HL-60 (cell line): ENCODE measurements at regions not wholly inside any gene's neighbourhood (a gene's known extent, or its start where the extent isn't known, plus 50 kb on each side); places are given as distances from the start of the nearest gene placed in this dataset.

ENCODE experiments used
- POLR2AphosphoS5 ChIP-seq: IDR thresholded peaks from 2 replicates; pipeline ENCODE4 v1.6.1; 2012; ENCODE audit warnings: low read depth
- TF ChIP-seq, protein P1 (sequence below): IDR thresholded peaks from one replicate; pipeline ENCODE4 v1.5.1; 2011; ENCODE audit warnings: low read length, control low read depth, inconsistent platforms; ENCODE audit not compliant: insufficient read depth

DNA sequence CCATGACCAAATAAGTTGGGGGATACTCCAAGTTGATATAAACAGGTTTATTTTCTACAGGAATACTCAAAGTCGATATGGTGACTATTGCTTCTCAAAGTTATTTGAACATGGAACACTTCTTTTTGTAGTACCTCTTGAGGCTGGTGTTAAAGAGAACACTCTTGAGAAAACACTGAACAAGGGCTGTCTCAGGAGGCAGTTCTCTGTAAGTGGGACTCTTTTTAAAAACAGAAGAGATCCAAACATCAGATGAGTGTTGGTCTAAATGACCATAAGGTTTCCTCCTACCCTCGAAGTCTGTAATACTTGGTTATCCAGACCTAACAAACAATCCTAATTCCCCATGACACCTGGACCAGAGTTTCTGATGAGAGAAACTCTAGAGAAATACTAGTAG lies 223.2 kb upstream of the TEX13C start:
- TF ChIP-seq, protein P1, sequence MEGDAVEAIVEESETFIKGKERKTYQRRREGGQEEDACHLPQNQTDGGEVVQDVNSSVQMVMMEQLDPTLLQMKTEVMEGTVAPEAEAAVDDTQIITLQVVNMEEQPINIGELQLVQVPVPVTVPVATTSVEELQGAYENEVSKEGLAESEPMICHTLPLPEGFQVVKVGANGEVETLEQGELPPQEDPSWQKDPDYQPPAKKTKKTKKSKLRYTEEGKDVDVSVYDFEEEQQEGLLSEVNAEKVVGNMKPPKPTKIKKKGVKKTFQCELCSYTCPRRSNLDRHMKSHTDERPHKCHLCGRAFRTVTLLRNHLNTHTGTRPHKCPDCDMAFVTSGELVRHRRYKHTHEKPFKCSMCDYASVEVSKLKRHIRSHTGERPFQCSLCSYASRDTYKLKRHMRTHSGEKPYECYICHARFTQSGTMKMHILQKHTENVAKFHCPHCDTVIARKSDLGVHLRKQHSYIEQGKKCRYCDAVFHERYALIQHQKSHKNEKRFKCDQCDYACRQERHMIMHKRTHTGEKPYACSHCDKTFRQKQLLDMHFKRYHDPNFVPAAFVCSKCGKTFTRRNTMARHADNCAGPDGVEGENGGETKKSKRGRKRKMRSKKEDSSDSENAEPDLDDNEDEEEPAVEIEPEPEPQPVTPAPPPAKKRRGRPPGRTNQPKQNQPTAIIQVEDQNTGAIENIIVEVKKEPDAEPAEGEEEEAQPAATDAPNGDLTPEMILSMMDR: no peak
- TF ChIP-seq POLR2AphosphoS5: no peak
